ENCODE measurements at regions not wholly inside any gene's neighbourhood (a gene's known extent, or its start where the extent isn't known, plus 50 kb on each side); places are given as distances from the start of the nearest gene placed in this dataset.

GRCh38 chr3:107064405-107065060 lies 312.7 kb upstream of the CCDC54 start:
- Mint-ChIP-seq H3K27me3 (ENCODE audit: insufficient read depth, unreplicated experiment) (no peaks in the 10 kb centered on the region), H3K36me3 (ENCODE audit: insufficient read depth, unreplicated experiment) (no peaks in the 10 kb centered on the region), H3K4me3 (ENCODE audit: unreplicated experiment) (no peak overlapping the region), H3K9me3 (ENCODE audit: unreplicated experiment) (no peaks in the 10 kb centered on the region), H3K4me1 (ENCODE audit: insufficient read depth, unreplicated experiment) (peaks cover 39% of the 10 kb centered on the region), H3K27ac (ENCODE audit: low read depth, unreplicated experiment) (peak overlapping the region; percentile 29)
- TF ChIP-seq CTCF (IDR thresholded peaks at IDR 0.05; ENCODE audit: unreplicated experiment) = peak; percentile 83
- CTCF ChIA-PET = interaction anchor here (0.5 to 3.1 kb wide), 34 partner anchors 8 to 1537 kb away, joined by 3 to 22 read pairs (median 4); no protein-coding TSS in a partner anchor
- intact Hi-C loops (cut with micrococcal nuclease) = loop anchor here (1.0 to 10.0 kb wide), 7 partner anchors 240 to 1696 kb away; partner anchors contain the start of gene CBLB
- POLR2A ChIA-PET = interaction anchor here (0.5 to 0.7 kb wide), 3 partner anchors 50 to 1695 kb away, joined by 3 to 4 read pairs (median 3); no protein-coding TSS in a partner anchor
- DNase-seq (ENCODE audit: unreplicated experiment) = peak; percentile 85
- no TSS peak for BruUV-seq (replicated peaks)

GRCh38 chr3:107065094-107065861 lies 312.0 kb upstream of the CCDC54 start:
- Mint-ChIP-seq H3K27me3 (ENCODE audit: insufficient read depth, unreplicated experiment) (no peaks in the 10 kb centered on the region), H3K27ac (ENCODE audit: low read depth, unreplicated experiment) (peak overlapping the region; percentile 29), H3K9me3 (ENCODE audit: unreplicated experiment) (no peaks in the 10 kb centered on the region), H3K4me1 (ENCODE audit: insufficient read depth, unreplicated experiment) (peaks cover 39% of the 10 kb centered on the region), H3K4me3 (ENCODE audit: unreplicated experiment) (no peak overlapping the region), H3K36me3 (ENCODE audit: insufficient read depth, unreplicated experiment) (no peaks in the 10 kb centered on the region)
- BruUV-seq (replicated peaks) = no TSS peak
- peak; percentile 49 for DNase-seq (ENCODE audit: unreplicated experiment)
- no peak for TF ChIP-seq CTCF (IDR thresholded peaks at IDR 0.05; ENCODE audit: unreplicated experiment)
- POLR2A ChIA-PET = interaction anchor here (0.5 to 0.6 kb wide), 2 partner anchors 49 to 428 kb away, joined by 3 read pairs; no protein-coding TSS in a partner anchor
- CTCF ChIA-PET = interaction anchor here (0.5 to 3.1 kb wide), 39 partner anchors 8 to 1538 kb away, joined by 3 to 22 read pairs (median 4); no protein-coding TSS in a partner anchor
- intact Hi-C loops (cut with micrococcal nuclease) = loop anchor here (2.0 to 10.0 kb wide), 4 partner anchors 240 to 1696 kb away; partner anchors contain the start of gene CBLB

GRCh38 chr3:107067421-107067820 lies 309.8 kb upstream of the CCDC54 start:
- CTCF ChIA-PET = no interaction called here
- peaks cover 32% of the 10 kb centered on the region for H3K4me1 Mint-ChIP-seq (ENCODE audit: insufficient read depth, unreplicated experiment)
- POLR2A ChIA-PET = no interaction called here
- no peak for DNase-seq (ENCODE audit: unreplicated experiment)
- no peaks in the 10 kb centered on the region for H3K9me3 Mint-ChIP-seq (ENCODE audit: unreplicated experiment)
- no peak overlapping the region for H3K27ac Mint-ChIP-seq (ENCODE audit: low read depth, unreplicated experiment)
- no peak for TF ChIP-seq CTCF (IDR thresholded peaks at IDR 0.05; ENCODE audit: unreplicated experiment)
- intact Hi-C loops (cut with micrococcal nuclease) = loop anchor here (10.0 kb wide), 2 partner anchors 243 to 1203 kb away; partner anchors contain the start of gene CBLB
- no TSS peak for BruUV-seq (replicated peaks)
- H3K36me3 Mint-ChIP-seq (ENCODE audit: insufficient read depth, unreplicated experiment) = no peaks in the 10 kb centered on the region
- H3K4me3 Mint-ChIP-seq (ENCODE audit: unreplicated experiment) = no peak overlapping the region
- no peaks in the 10 kb centered on the region for H3K27me3 Mint-ChIP-seq (ENCODE audit: insufficient read depth, unreplicated experiment)

- Mint-ChIP-seq H3K27me3 (ENCODE audit: insufficient read depth, unreplicated experiment) (no peaks in the 10 kb centered on the region), H3K4me3 (ENCODE audit: unreplicated experiment) (peak overlapping the region; percentile 1), H3K27ac (ENCODE audit: low read depth, unreplicated experiment) (peak overlapping the region; percentile 78), H3K4me1 (ENCODE audit: insufficient read depth, unreplicated experiment) (peaks cover 22% of the 10 kb centered on the region), H3K36me3 (ENCODE audit: insufficient read depth, unreplicated experiment) (no peaks in the 10 kb centered on the region), H3K9me3 (ENCODE audit: unreplicated experiment) (no peaks in the 10 kb centered on the region)
- intact Hi-C loops (cut with micrococcal nuclease) = loop anchor here (10.0 kb wide), 2 partner anchors 244 to 1204 kb away; partner anchors contain the start of gene CBLB
- peak; percentile 83 for DNase-seq (ENCODE audit: unreplicated experiment)
- ChIA-PET POLR2A (interaction anchor here (0.7 kb wide), 1 partner anchor 646 kb away, joined by 3 read pairs; no protein-coding TSS in a partner anchor), CTCF (interaction anchor here (0.6 kb wide), 2 partner anchors 459 to 697 kb away, joined by 3 read pairs; no protein-coding TSS in a partner anchor)
- TF ChIP-seq CTCF (IDR thresholded peaks at IDR 0.05; ENCODE audit: unreplicated experiment) = no peak
- no TSS peak for BruUV-seq (replicated peaks)
Observed at GRCh38 chr3:107068980-107069379, 308.3 kb upstream of the CCDC54 start.
